CD14-positive monocyte (primary cell): ENCODE measurements at regions not wholly inside any gene's neighbourhood (a gene's known extent, or its start where the extent isn't known, plus 50 kb on each side); places are given as distances from the start of the nearest gene placed in this dataset.

Source experiments
- DNase-seq, 3 donors: peaks; one replicate each; pipeline ENCODE4 v3.0.0-alpha.2; 2011 to 2022
- H2AFZ ChIP-seq: 2 replicates; pipeline ENCODE4 v1.6.0; 2012; ENCODE audit warnings: mild to moderate bottlenecking, low read depth, low read length, inconsistent platforms; ENCODE audit not compliant: insufficient read depth, poor library complexity, severe bottlenecking
- H3K27ac ChIP-seq, 2 donors: 1 replicate in 1 of 2; 2 replicates in 1 of 2; pipeline ENCODE4 v1.5.1; 2012 to 2013; ENCODE audit warnings: low read length in 2 of 2, control low read depth in 1 of 2, inconsistent platforms in 1 of 2, low read depth in 1 of 2, mild to moderate bottlenecking in 1 of 2
- H3K27me3 ChIP-seq, 2 donors: one replicate each; pipeline versions ENCODE4 v1.6.0 to v1.6.1; 2011 to 2013; ENCODE audit warnings: low read length in 2 of 2; ENCODE audit not compliant: control insufficient read depth in 2 of 2, insufficient read depth in 2 of 2
- H3K36me3 ChIP-seq, 2 donors: replicated peaks in 1 of 2; 1 replicate in 1 of 2; 2 replicates in 1 of 2; pipeline versions ENCODE4 v1.5.1 to v1.6.1; 2012 to 2013; ENCODE audit warnings: low read length in 2 of 2, control low read depth in 1 of 2, inconsistent platforms in 1 of 2, mild to moderate bottlenecking in 1 of 2; ENCODE audit not compliant: insufficient read depth in 2 of 2, control insufficient read depth in 1 of 2
- H3K4me1 ChIP-seq, 2 donors: 1 replicate in 1 of 2; 2 replicates in 1 of 2; pipeline versions ENCODE4 v1.5.1 to v1.6.1; 2012 to 2013; ENCODE audit warnings: low read length in 2 of 2, control low read depth in 1 of 2, inconsistent platforms in 1 of 2, mild to moderate bottlenecking in 1 of 2, moderate library complexity in 1 of 2; ENCODE audit not compliant: insufficient read depth in 2 of 2, control insufficient read depth in 1 of 2
- H3K4me2 ChIP-seq: replicated peaks from 2 replicates; pipeline ENCODE3; 2012; ENCODE audit warnings: low read length, moderate library complexity, mild to moderate bottlenecking; ENCODE audit not compliant: poor library complexity, severe bottlenecking; ENCODE audit errors: extremely low read depth
- H3K4me3 ChIP-seq, 3 experiments: fragments of 200-600 bp in 1 of 3; sonication (generic) in 1 of 3; replicated peaks in 1 of 3; 1 replicate in 2 of 3; 2 replicates in 1 of 3; pipeline ENCODE4 v1.5.1; 2011 to 2013; ENCODE audit warnings: low read length in 3 of 3, mild to moderate bottlenecking in 3 of 3, control low read depth in 2 of 3, low read depth in 2 of 3, inconsistent platforms in 1 of 3, moderate library complexity in 1 of 3
- H3K79me2 ChIP-seq: 2 replicates; pipeline ENCODE4 v1.6.0; 2012; ENCODE audit warnings: mild to moderate bottlenecking, control low read depth, inconsistent platforms, low read length, moderate library complexity; ENCODE audit not compliant: insufficient read depth
- H3K9ac ChIP-seq: 2 replicates; pipeline ENCODE4 v1.6.0; 2017; ENCODE audit warnings: low read length, mild to moderate bottlenecking; ENCODE audit not compliant: insufficient read depth, poor library complexity, severe bottlenecking
- H3K9me3 ChIP-seq, 2 donors: replicated peaks in 1 of 2; 1 replicate in 1 of 2; 2 replicates in 1 of 2; pipeline versions ENCODE4 v1.5.1 to v1.6.1; 2012 to 2013; ENCODE audit warnings: low read length in 2 of 2, control low read depth in 1 of 2; ENCODE audit not compliant: control insufficient read depth in 1 of 2, insufficient read depth in 1 of 2
- H4K20me1 ChIP-seq: 2 replicates; pipeline ENCODE4 v1.6.0; 2012; ENCODE audit warnings: mild to moderate bottlenecking, low read length, control low read depth, moderate library complexity; ENCODE audit not compliant: insufficient read depth
- H3K27ac Mint-ChIP-seq, 7 donors: one replicate each; pipeline ENCODE4 v1.8.0; 2020; ENCODE audit warnings: mild to moderate bottlenecking in 7 of 7, mixed read lengths in 7 of 7, moderate library complexity in 6 of 7, inconsistent platforms in 2 of 7
- H3K27me3 Mint-ChIP-seq, 3 donors: one replicate each; pipeline ENCODE4 v1.8.0; 2021 to 2022; ENCODE audit warnings: low read depth in 3 of 3, mild to moderate bottlenecking in 3 of 3, mixed read lengths in 3 of 3, moderate library complexity in 3 of 3, inconsistent platforms in 1 of 3
- H3K36me3 Mint-ChIP-seq, 2 donors: one replicate each; pipeline ENCODE4 v1.8.0; 2020; ENCODE audit warnings: mixed read lengths in 2 of 2, inconsistent platforms in 1 of 2, mild to moderate bottlenecking in 1 of 2
- H3K4me1 Mint-ChIP-seq: one replicate; pipeline ENCODE4 v1.8.0; 2020; ENCODE audit warnings: mild to moderate bottlenecking, mixed read lengths
- H3K4me3 Mint-ChIP-seq, 2 donors: one replicate each; pipeline ENCODE4 v1.8.0; 2020; ENCODE audit warnings: mild to moderate bottlenecking in 2 of 2, mixed read lengths in 2 of 2, moderate library complexity in 1 of 2
- H3K9me3 Mint-ChIP-seq, 7 donors: one replicate each; pipeline ENCODE4 v1.8.0; 2020 to 2022; ENCODE audit warnings: mixed read lengths in 7 of 7, mild to moderate bottlenecking in 6 of 7, moderate library complexity in 6 of 7, inconsistent platforms in 2 of 7
- CTCF ChIP-seq: fragments of 200-600 bp; IDR thresholded peaks from one replicate; pipeline ENCODE4 v1.8.0; 2022; ENCODE audit warnings: antibody characterized with exemption, mild to moderate bottlenecking
- WGBS: methylation state at CpG from one replicate; pipeline ENCODE4 v1.1.5; 2013; ENCODE audit warnings: missing lambda C conversion rate; ENCODE audit not compliant: insufficient coverage; 5-methylcytosine and 5-hydroxymethylcytosine counted together
- intact Hi-C, 2 donors: fragments of 100-400 bp; cut with micrococcal nuclease; formaldehyde crosslinking; loops; one replicate each; pipeline versions ENCODE4 v1.15.0 to v1.15.1; 2023

- Histone ChIP-seq H3K9ac (no peak overlapping the region), H3K4me3 (no peak overlapping the region), H2AFZ (no peak overlapping the region), H3K36me3 (no peaks in the 10 kb centered on the region), H4K20me1 (no peaks in the 10 kb centered on the region), H3K4me1 (no peaks in the 10 kb centered on the region), H3K27ac (no peak overlapping the region), H3K4me2 (no peak overlapping the region), H3K79me2 (no peaks in the 10 kb centered on the region), H3K9me3 (no peaks in the 10 kb centered on the region), H3K27me3 (no peaks in the 10 kb centered on the region)
- no peaks in the 10 kb centered on the region for H3K36me3 Mint-ChIP-seq
- TF ChIP-seq CTCF = no peak
- intact Hi-C loops = no loop called here
- no peak overlapping the region for H3K4me3 Mint-ChIP-seq
- H3K4me1 Mint-ChIP-seq = no peaks in the 10 kb centered on the region
- H3K9me3 Mint-ChIP-seq = peaks cover 0 to 6% (median 3%) of the 10 kb centered on the region in 7 donors
- no peak overlapping the region for H3K27ac Mint-ChIP-seq
- H3K27me3 Mint-ChIP-seq = peaks cover 1 to 2% (median 1%) of the 10 kb centered on the region in 3 donors
- 96% methylated on average over 7 of the region's 7 CpGs for WGBS
- DNase-seq = peak in 1 of 3 donors; percentile 0
Measured at GRCh38 chr2:16140771-16141640, 200.7 kb downstream of the MYCN start.

GRCh38 chr2:16139663-16140615, 199.6 kb downstream of the MYCN start:
- TF ChIP-seq CTCF = no peak
- H3K4me1 Mint-ChIP-seq = no peaks in the 10 kb centered on the region
- no peak overlapping the region for H3K9ac ChIP-seq
- peaks cover 1 to 2% (median 1%) of the 10 kb centered on the region in 3 donors for H3K27me3 Mint-ChIP-seq
- no peak overlapping the region for H2AFZ ChIP-seq
- no peaks in the 10 kb centered on the region for H3K4me1 ChIP-seq
- H3K9me3 Mint-ChIP-seq = peaks cover 0 to 7% (median 3%) of the 10 kb centered on the region in 7 donors
- no peaks in the 10 kb centered on the region for H4K20me1 ChIP-seq
- no peak for DNase-seq
- 97% methylated on average over 5 of the region's 9 CpGs for WGBS
- H3K4me2 ChIP-seq = no peak overlapping the region
- H3K79me2 ChIP-seq = no peaks in the 10 kb centered on the region
- H3K4me3 ChIP-seq = no peak overlapping the region
- H3K27me3 ChIP-seq = no peaks in the 10 kb centered on the region
- no peak overlapping the region for H3K27ac Mint-ChIP-seq
- no peaks in the 10 kb centered on the region for H3K9me3 ChIP-seq
- H3K4me3 Mint-ChIP-seq = no peak overlapping the region
- no peaks in the 10 kb centered on the region for H3K36me3 ChIP-seq
- intact Hi-C loops = no loop called here
- H3K36me3 Mint-ChIP-seq = no peaks in the 10 kb centered on the region
- H3K27ac ChIP-seq = no peak overlapping the region
